Activated CD4-positive, alpha-beta T cell treated with anti-CD3 and anti-CD28 coated beads, Interleukin-10, Interleukin-2, amounts not matched to agents 100 ng/mL and 50 ng/mL, durations not matched to agents 16 hours and 8 hours (primary cell): ENCODE measurements at regions not wholly inside any gene's neighbourhood (a gene's known extent, or its start where the extent isn't known, plus 50 kb on each side); places are given as distances from the start of the nearest gene placed in this dataset.

ENCODE experiments used
- DNase-seq: peaks from one replicate; pipeline ENCODE4 v3.0.0-alpha.2; 2020

- no peak for DNase-seq
Measured at GRCh38 chr2:121123268-121123667, 161.7 kb downstream of the TFCP2L1 start.

- no peak for DNase-seq
Measured at GRCh38 chr2:121124330-121124729, 160.7 kb downstream of the TFCP2L1 start.

- DNase-seq: no peak
Measured at GRCh38 chr2:121125350-121125749, 159.7 kb downstream of the TFCP2L1 start.

- peak; percentile 31 for DNase-seq
Measured at GRCh38 chr2:121128741-121129659, 156.0 kb downstream of the TFCP2L1 start.

GRCh38 chr2:121129692-121130091 is 155.3 kb downstream of the TFCP2L1 start:
- no peak for DNase-seq

GRCh38 chr2:121130301-121130850 is 154.6 kb downstream of the TFCP2L1 start:
- no peak for DNase-seq

- no peak for DNase-seq
Measured at GRCh38 chr2:121131375-121131774, 153.6 kb downstream of the TFCP2L1 start.

GRCh38 chr2:121132054-121132761 is 152.8 kb downstream of the TFCP2L1 start:
- no peak for DNase-seq

- DNase-seq: no peak
Measured at GRCh38 chr2:121132762-121133107, 152.3 kb downstream of the TFCP2L1 start.

GRCh38 chr2:121133551-121134319 is 151.3 kb downstream of the TFCP2L1 start:
- no peak for DNase-seq

- no peak for DNase-seq
Measured at GRCh38 chr2:121134728-121135127, 150.3 kb downstream of the TFCP2L1 start.

- no peak for DNase-seq
Measured at GRCh38 chr2:121135168-121135853, 149.7 kb downstream of the TFCP2L1 start.

- no peak for DNase-seq
Measured at GRCh38 chr2:121136323-121136722, 148.7 kb downstream of the TFCP2L1 start.

- no peak for DNase-seq
Measured at GRCh38 chr2:121137571-121137970, 147.4 kb downstream of the TFCP2L1 start.

GRCh38 chr2:121140734-121141133 is 144.3 kb downstream of the TFCP2L1 start:
- DNase-seq: no peak

- no peak for DNase-seq
Measured at GRCh38 chr2:121142452-121142851, 142.6 kb downstream of the TFCP2L1 start.

- no peak for DNase-seq
Measured at GRCh38 chr2:121144111-121144510, 140.9 kb downstream of the TFCP2L1 start.

- DNase-seq: no peak
Measured at GRCh38 chr2:121146630-121147029, 138.4 kb downstream of the TFCP2L1 start.

GRCh38 chr2:121147766-121148165 is 137.2 kb downstream of the TFCP2L1 start:
- DNase-seq: no peak

GRCh38 chr2:121148481-121148880 is 136.5 kb downstream of the TFCP2L1 start:
- no peak for DNase-seq

GRCh38 chr2:121149384-121149783 is 135.6 kb downstream of the TFCP2L1 start:
- no peak for DNase-seq

GRCh38 chr2:121150126-121150525 is 134.9 kb downstream of the TFCP2L1 start:
- DNase-seq: no peak
